ENCODE measurements at regions not wholly inside any gene's neighbourhood (a gene's known extent, or its start where the extent isn't known, plus 50 kb on each side); places are given as distances from the start of the nearest gene placed in this dataset.

- peaks cover 0 to 4% of the 10 kb centered on the region in 2 donors for H3K4me1 ChIP-seq
- DNase-seq: no peak
- H3K27me3 ChIP-seq: no peaks in the 10 kb centered on the region
- no peaks in the 10 kb centered on the region for H3K36me3 ChIP-seq
- intact Hi-C loops (cut with DNase I; ENCODE audit: low total_unique reads): no loop called here
- no peaks in the 10 kb centered on the region for H3K9me3 ChIP-seq
- no peak for TF ChIP-seq CTCF (IDR thresholded peaks at IDR 0.05)
- TF ChIP-seq POLR2A (IDR thresholded peaks at IDR 0.05): no peak
- H3K27ac ChIP-seq: no peak overlapping the region
- no peak overlapping the region for H3K4me3 ChIP-seq
Measured at GRCh38 chr12:89020689-89021088, 331.6 kb downstream of the DUSP6 start.

GRCh38 chr12:89020121-89020480, 332.2 kb downstream of the DUSP6 start:
- DNase-seq: no peak
- intact Hi-C loops (cut with DNase I; ENCODE audit: low total_unique reads): no loop called here
- no peaks in the 10 kb centered on the region for H3K27me3 ChIP-seq
- no peak overlapping the region for H3K27ac ChIP-seq
- no peak overlapping the region for H3K4me3 ChIP-seq
- TF ChIP-seq POLR2A (IDR thresholded peaks at IDR 0.05) (no peak), CTCF (IDR thresholded peaks at IDR 0.05) (no peak)
- H3K4me1 ChIP-seq: peaks cover 0 to 4% of the 10 kb centered on the region in 2 donors
- H3K9me3 ChIP-seq: no peaks in the 10 kb centered on the region
- H3K36me3 ChIP-seq: no peaks in the 10 kb centered on the region

GRCh38 chr12:89019439-89020120, 332.7 kb downstream of the DUSP6 start:
- Histone ChIP-seq H3K27ac (no peak overlapping the region), H3K36me3 (no peaks in the 10 kb centered on the region), H3K4me1 (peaks cover 0 to 4% of the 10 kb centered on the region in 2 donors), H3K4me3 (peak overlapping the region in 1 of 2 donors; percentile 23), H3K9me3 (no peaks in the 10 kb centered on the region), H3K27me3 (no peaks in the 10 kb centered on the region)
- intact Hi-C loops (cut with DNase I; ENCODE audit: low total_unique reads): loop anchor here (5.0 kb wide), 1 partner anchor 443 kb away; no protein-coding TSS in a partner anchor
- peak; percentile 70 to 80 for DNase-seq
- TF ChIP-seq POLR2A (IDR thresholded peaks at IDR 0.05): no peak
- TF ChIP-seq CTCF (IDR thresholded peaks at IDR 0.05): peak; percentile 72 to 90 (median 88)

- Histone ChIP-seq H3K9me3 (no peaks in the 10 kb centered on the region), H3K4me3 (no peak overlapping the region), H3K27ac (no peak overlapping the region), H3K4me1 (peaks cover 0 to 4% of the 10 kb centered on the region in 2 donors), H3K27me3 (no peaks in the 10 kb centered on the region), H3K36me3 (no peaks in the 10 kb centered on the region)
- DNase-seq: peak; percentile 16 to 47
- TF ChIP-seq POLR2A (IDR thresholded peaks at IDR 0.05): no peak
- TF ChIP-seq CTCF (IDR thresholded peaks at IDR 0.05): peak; percentile 70 to 75 (median 74)
- intact Hi-C loops (cut with DNase I; ENCODE audit: low total_unique reads): loop anchor here (5.0 kb wide), 1 partner anchor 445 kb away; no protein-coding TSS in a partner anchor
Measured at GRCh38 chr12:89016970-89017778, 335.1 kb downstream of the DUSP6 start.

GRCh38 chr12:89015419-89015818, 336.9 kb downstream of the DUSP6 start:
- no peaks in the 10 kb centered on the region for H3K9me3 ChIP-seq
- H3K4me3 ChIP-seq: no peak overlapping the region
- no peak for DNase-seq
- peaks cover 0 to 4% of the 10 kb centered on the region in 2 donors for H3K4me1 ChIP-seq
- no peak for TF ChIP-seq CTCF (IDR thresholded peaks at IDR 0.05)
- no peak for TF ChIP-seq POLR2A (IDR thresholded peaks at IDR 0.05)
- no peaks in the 10 kb centered on the region for H3K27me3 ChIP-seq
- H3K36me3 ChIP-seq: no peaks in the 10 kb centered on the region
- no peak overlapping the region for H3K27ac ChIP-seq
- intact Hi-C loops (cut with DNase I; ENCODE audit: low total_unique reads): loop anchor here (5.0 kb wide), 1 partner anchor 447 kb away; no protein-coding TSS in a partner anchor
